Fibroblast of skin of right biceps (primary cell): ENCODE measurements at regions not wholly inside any gene's neighbourhood (a gene's known extent, or its start where the extent isn't known, plus 50 kb on each side); places are given as distances from the start of the nearest gene placed in this dataset.

Experiments
- DNase-seq: peaks from one replicate; pipeline ENCODE4 v3.0.0-alpha.2; 2013

- DNase-seq = no peak
Observed at GRCh38 chr6:113060664-113061063, 713.5 kb downstream of the RFPL4B start.

GRCh38 chr6:113065611-113066010 lies 718.5 kb downstream of the RFPL4B start:
- peak; percentile 46 for DNase-seq

GRCh38 chr6:113067612-113068275 lies 720.6 kb downstream of the RFPL4B start:
- peak; percentile 76 for DNase-seq

DNA sequence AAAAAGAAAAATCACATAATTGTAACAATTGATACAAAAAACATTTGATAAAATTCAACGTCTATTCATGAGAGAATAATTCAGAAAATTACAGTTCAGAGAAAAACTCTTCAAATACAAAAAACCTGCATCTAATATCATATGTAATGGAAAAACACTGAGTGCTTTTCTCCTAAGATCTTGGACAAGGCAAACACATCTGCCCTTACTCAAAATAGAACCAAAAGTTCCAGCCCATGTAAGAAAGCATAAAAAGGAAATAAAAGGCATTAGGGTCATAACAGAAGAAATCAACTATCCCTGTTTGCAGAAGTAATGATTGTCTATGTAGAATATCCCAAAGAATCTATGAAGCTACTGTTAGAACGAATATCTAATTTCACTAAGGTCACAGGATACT lies 721.4 kb downstream of the RFPL4B start:
- no peak for DNase-seq

GRCh38 chr6:113070681-113071080 lies 723.6 kb downstream of the RFPL4B start:
- peak; percentile 19 for DNase-seq

GRCh38 chr6:113073611-113074191 lies 726.6 kb downstream of the RFPL4B start:
- DNase-seq = peak; percentile 85

- peak; percentile 52 for DNase-seq
Observed at GRCh38 chr6:113076116-113076515, 729.0 kb downstream of the RFPL4B start.

DNA sequence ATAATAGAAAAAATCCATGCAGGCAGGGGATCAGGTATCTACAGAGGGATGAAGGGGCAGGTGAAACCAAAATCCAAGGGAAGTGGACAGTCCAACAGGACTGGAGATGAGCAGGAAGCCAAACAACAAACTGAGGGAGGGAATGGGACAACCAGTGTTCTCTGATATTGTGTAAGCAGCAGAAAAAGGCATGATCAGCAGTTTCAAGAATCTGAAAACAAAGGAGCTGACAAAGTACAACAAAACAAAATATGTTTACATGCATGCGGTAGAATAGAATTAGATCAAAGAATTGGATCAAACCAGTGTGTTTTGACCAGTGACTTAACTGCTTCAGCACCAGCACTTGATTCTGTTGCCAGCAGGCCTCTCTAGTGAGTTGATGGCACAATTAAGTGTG lies 729.7 kb downstream of the RFPL4B start:
- no peak for DNase-seq

- no peak for DNase-seq
Observed at GRCh38 chr6:113077794-113078193, 730.7 kb downstream of the RFPL4B start.

GRCh38 chr6:113078791-113079190 lies 731.7 kb downstream of the RFPL4B start:
- no peak for DNase-seq

DNA sequence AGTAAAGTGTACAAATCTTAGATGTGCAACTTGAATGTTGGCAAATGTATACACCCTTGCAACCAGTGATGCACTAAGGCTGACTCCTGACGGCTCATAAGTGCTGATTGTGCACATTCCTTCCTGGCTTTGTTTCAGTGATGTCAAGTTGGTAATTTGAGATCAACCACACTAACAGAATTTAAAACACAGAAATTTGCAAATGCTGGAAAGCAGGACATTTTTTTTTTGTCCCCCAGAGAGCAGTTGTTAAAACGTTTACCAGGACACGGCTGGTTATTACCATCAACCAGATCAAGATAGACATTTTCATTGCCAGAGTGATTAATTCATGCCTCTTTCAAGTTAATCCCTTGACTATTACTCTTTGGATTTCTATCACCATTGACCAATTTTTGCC lies 735.6 kb downstream of the RFPL4B start:
- peak; percentile 81 for DNase-seq

- no peak for DNase-seq
Observed at GRCh38 chr6:113083947-113084346, 736.8 kb downstream of the RFPL4B start.

GRCh38 chr6:113089056-113089455 lies 741.9 kb downstream of the RFPL4B start:
- no peak for DNase-seq

DNA sequence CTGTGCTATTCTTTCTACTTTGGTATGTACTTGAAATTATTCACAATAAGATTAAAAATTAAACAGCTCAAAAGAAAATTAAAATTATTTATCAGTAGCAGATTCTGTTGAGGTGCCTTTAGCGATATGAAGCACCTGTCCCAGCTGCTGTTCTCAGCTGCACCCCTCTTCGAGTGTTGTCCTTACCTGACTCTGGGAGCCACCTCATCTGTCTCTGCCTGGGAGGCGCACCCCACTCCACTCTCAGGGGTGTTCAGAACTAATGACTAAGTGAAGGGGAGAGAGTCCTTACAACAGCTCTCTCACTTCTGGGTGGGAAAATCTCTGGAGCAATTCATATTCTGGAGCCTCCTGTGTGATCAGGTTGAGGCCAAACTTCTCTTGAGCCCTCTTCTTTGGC lies 745.7 kb downstream of the RFPL4B start:
- DNase-seq = no peak

GRCh38 chr6:113094779-113095178 lies 747.6 kb downstream of the RFPL4B start:
- DNase-seq = peak; percentile 47

DNA sequence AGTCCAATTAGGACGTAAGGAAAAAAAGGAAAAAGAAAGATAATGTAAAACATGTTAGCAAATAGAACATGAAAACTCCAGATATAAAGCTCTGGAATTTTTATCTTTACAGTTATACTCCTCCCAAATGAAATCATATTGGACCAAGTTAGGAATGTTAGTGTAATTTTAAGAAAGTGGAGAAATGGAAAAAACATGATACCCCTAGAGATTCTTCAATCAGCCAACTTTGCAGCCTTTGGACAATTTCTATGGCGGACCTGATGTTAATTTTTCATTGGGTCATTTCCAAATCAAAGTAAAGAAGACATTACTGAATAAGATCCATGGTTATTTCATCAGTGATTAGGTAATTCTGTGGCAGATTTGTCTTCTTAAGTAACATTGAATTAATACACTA lies 748.7 kb downstream of the RFPL4B start:
- no peak for DNase-seq

DNA sequence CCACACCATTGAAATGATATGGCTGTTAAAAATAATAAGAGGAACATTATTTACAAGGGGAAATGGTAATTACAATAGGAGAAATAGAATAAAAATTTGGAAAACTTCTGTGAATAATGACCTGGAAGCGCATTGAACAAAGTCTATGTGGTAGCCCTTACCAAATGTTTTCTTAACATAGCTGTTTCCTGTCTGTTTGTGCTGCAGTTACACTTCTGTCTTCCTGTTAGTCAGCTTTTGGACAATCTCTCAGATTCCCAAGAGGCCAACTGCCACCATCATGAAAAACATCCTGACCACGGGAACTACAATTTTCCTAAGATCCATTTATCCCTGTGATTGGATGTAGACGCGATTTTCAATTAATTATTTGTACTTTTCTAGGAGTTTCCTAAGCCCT lies 754.4 kb upstream of the MARCKS start:
- DNase-seq = peak; percentile 65

DNA sequence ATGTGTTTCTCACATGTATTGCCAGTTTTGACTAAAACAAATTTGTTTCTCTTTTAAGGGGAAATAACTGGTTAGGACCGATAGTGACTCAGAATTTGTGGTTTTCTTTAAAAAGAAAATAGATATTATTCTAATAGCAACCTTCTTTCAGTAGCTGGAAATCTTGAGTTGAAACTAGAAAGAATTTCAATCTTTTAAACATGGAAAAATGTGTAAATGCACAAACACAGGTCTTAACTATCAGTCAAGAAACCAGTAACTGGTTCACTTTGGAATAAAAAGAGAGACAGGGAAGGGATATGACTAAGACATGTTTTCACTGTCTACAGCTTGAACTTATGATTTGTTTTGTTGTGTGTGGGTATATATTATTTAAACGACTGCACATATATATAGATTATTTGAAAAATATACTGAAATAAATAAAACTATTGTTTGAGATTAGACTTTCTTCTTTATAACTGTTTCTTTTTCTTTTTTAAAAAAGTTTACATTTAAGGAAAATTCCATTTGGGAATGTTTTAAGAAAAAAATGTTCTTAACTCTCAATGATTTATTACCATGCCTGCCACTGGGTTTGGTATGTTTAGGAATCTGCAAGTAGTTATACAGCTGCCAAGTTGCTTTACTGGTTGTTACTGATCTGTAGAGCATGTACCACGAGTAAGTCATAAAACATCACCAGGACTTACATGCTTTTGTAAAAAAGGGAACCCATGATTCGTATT lies 753.3 kb upstream of the MARCKS start:
- peak; percentile 93 for DNase-seq

DNA sequence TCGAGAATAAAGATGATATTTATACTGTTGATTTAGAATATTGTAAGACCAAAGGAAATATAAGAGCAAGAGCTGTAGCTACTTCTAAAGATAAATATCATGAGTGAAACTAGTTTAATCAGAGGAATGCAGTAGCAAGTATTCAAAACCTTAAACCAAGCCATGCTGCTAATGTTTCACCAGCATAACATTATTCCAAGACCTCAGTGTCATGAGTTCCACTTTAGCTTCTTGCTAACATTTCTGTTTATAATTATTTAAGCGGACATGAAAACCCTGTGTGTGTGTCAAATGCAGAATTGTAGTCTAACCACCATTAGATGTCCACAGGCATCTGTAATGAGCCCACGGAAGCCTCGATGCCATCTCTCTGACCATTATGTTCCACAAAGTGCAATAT lies 752.6 kb upstream of the MARCKS start:
- peak; percentile 11 for DNase-seq

- peak; percentile 6 for DNase-seq
Observed at GRCh38 chr6:113104951-113105350, 752.2 kb upstream of the MARCKS start.

DNA sequence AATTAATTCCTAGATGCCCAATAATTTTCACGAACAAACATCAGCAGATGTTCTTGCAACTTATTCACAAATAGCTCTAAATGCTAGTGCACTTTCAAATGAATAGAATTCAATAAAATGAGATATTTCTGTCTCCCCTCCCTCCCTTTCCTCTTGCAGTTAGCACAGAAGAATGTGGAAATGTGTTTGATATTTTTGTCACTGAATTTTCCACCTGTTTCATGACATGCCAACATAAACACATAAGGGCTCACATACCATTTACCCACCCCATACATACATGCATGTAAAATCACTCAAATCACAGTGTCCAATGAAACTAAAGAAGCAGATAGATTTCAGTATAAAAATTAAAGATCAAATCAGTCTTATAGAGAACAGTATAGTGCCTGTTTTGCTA lies 746.9 kb upstream of the MARCKS start:
- DNase-seq = no peak

DNA sequence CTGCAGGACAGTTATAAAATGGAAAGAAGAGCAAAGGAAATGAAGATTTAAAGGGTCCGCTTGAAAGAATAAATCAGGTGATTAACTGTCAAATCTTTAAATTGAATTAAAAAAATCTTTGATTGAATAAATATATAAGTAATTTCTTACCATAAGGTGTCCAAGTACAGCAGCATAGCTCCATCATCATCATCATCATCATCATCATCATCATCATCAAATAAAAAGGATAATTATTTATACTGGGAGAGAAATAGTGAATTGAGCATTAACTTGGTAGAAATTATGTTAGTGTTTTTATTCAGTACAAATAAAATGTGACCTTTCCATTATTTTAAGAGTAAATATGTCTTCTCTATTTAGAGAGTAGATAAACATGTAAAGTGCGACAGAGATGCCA lies 745.6 kb upstream of the MARCKS start:
- DNase-seq = no peak

DNA sequence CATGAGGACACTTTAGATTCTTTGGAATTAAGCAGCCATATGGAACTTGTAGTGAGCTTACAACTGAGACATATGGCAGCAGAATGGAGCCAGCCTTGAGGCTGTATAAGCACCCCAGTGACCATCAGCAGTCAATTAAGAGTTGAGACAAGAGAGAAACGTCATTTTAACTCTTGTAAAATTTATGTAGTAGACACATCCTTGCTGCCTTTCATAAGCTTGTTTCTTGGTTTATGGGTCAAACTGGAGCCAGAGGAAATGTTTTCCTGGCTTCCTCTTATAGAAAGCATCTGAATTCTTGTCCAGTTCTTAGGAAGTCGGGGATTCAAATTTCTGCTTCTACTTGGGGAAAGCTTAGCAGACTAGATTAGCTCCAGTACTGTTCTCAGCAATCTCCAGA lies 745.1 kb upstream of the MARCKS start:
- peak; percentile 19 for DNase-seq

GRCh38 chr6:113115196-113115595 lies 741.9 kb upstream of the MARCKS start:
- DNase-seq = no peak
